ENCODE measurements at regions not wholly inside any gene's neighbourhood (a gene's known extent, or its start where the extent isn't known, plus 50 kb on each side); places are given as distances from the start of the nearest gene placed in this dataset.

- TF ChIP-seq, protein P1, sequence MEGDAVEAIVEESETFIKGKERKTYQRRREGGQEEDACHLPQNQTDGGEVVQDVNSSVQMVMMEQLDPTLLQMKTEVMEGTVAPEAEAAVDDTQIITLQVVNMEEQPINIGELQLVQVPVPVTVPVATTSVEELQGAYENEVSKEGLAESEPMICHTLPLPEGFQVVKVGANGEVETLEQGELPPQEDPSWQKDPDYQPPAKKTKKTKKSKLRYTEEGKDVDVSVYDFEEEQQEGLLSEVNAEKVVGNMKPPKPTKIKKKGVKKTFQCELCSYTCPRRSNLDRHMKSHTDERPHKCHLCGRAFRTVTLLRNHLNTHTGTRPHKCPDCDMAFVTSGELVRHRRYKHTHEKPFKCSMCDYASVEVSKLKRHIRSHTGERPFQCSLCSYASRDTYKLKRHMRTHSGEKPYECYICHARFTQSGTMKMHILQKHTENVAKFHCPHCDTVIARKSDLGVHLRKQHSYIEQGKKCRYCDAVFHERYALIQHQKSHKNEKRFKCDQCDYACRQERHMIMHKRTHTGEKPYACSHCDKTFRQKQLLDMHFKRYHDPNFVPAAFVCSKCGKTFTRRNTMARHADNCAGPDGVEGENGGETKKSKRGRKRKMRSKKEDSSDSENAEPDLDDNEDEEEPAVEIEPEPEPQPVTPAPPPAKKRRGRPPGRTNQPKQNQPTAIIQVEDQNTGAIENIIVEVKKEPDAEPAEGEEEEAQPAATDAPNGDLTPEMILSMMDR (conservative IDR thresholded peaks at IDR 0.05; ENCODE audit: low read depth, low read length), result no peak
- no peak for TF ChIP-seq EZH2 (IDR thresholded peaks at IDR 0.05; ENCODE audit: borderline replicate concordance, low read depth, low read length, poor library complexity, severe bottlenecking)
Measured at GRCh38 chr3:101939361-101940049, 90.2 kb downstream of the NFKBIZ start.

Measured in A673 (cell line).